ENCODE measurements at regions not wholly inside any gene's neighbourhood (a gene's known extent, or its start where the extent isn't known, plus 50 kb on each side); places are given as distances from the start of the nearest gene placed in this dataset.
A peak's percentile ranks its signal among the peaks of the same experiment; 100 is the strongest.

DNA sequence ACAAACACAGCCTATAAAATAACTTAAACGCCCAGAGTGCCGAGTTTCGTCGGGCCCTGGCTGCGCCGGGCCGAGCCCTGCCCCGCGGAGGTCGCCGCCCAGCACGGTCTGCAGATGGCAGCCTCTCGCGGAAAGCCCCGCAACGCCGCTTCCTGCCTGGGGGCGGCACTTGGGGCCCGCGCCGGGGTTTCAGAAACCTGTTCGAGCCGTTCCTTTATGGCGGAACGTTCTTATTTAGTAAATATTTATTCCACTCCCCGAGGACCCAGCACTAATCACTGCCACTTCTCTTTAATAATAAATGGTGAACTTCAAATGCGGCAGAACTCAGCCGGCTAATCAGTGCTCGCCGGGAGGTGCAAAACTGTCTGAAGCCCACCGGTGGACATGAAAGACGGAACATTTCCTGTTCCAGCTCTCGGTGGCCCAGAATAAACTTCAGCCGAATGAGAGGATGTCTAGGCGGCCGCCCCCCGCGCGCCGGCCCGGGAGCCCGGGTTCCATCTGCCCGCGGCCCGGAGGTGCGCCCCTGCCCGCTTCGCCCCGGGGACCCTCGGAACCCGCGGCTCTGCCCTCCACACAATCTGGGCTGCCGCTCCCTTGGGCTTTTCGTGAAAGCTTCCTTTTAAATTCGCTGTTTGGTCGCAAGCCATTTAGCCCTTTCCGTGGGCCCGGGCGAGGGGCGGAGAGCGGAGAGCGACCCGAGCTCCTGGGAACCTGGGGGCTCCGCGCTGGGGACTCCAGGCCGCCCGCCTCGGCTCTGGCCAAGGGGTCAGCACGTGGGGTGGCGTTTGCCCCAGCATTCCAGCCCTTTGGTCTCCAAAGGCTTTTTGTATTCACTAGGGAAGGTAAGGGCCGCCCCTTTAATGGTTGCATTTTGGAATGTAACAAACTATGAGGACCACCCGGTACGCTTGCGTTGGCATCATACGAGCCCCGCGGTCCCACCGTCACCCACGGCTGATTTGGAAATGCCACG lies 110.8 kb upstream of the ATP11B start:
- CTCF ChIA-PET: interaction anchor here (0.6 to 1.8 kb wide), 3 partner anchors 403 to 1472 kb away, joined by 4 to 6 read pairs (median 4); no protein-coding TSS in a partner anchor
- POLR2A ChIA-PET (ENCODE audit: unreplicated experiment): no interaction called here
- H3F3A ChIP-seq (ENCODE audit: insufficient read depth, low read depth): peaks cover 7% of the 10 kb centered on the region; the same call in 1 of the 2 replicates
- H3K9me2 ChIP-seq (ENCODE audit: insufficient read depth): no peaks in the 10 kb centered on the region; the same call in 1 of the 2 replicates
- no peaks in the 10 kb centered on the region for H4K20me1 ChIP-seq (ENCODE audit: insufficient read depth)
- H3K36me3 ChIP-seq (ENCODE audit: low read depth): no peaks in the 10 kb centered on the region
- TF ChIP-seq EZH2 (IDR thresholded peaks at IDR 0.05; ENCODE audit: low read depth) (no peak), CTCF (conservative IDR thresholded peaks at IDR 0.05) (peak; percentile 46; the same call in 1 of the 2 replicates)
- peak overlapping the region; percentile 94 for H3K4me2 ChIP-seq
- intact Hi-C loops (cut with micrococcal nuclease; ENCODE audit: unreplicated experiment): loop anchor here (1.0 to 10.0 kb wide), 10 partner anchors 64 to 1879 kb away; partner anchors contain the start of gene DNAJC19
- no peak overlapping the region for H3K27ac ChIP-seq
- no peaks in the 10 kb centered on the region for H3K79me2 ChIP-seq (ENCODE audit: low read depth)
- DNase-seq: peak; percentile 52 to 57
- peak overlapping the region; percentile 74 for H3K4me3 ChIP-seq
- peak overlapping the region; percentile 98 for H2AFZ ChIP-seq
- H3K4me1 ChIP-seq (replicated peaks; ENCODE audit: insufficient read depth): peaks cover 17% of the 10 kb centered on the region
- H3K27me3 ChIP-seq (ENCODE audit: insufficient read depth, low read depth): no peaks in the 10 kb centered on the region
- no TSS peak for BruUV-seq (replicated peaks)
- H3K9me3 ChIP-seq (ENCODE audit: insufficient read depth, low read depth): no peaks in the 10 kb centered on the region; the same call in 1 of the 2 replicates

DNA sequence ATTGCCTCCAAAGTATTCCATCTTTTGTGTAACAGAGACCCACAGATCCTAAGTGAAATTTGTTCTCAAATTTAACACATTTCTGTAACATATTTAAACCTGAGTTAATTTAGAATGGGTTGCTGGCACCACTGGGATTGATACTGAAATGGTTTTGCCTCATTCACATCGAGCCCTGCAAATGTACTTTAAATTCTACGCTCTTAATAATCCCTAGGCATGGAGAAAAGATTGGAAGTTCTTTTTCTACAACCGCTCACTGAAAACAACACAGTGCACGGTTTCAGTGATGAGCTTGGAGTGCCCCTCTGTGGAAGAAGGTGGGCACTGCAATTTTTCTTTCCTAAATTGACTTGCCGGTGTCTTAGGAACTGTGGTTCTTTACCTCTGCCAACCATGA lies 109.9 kb upstream of the ATP11B start:
- peak; percentile 72 to 81 for DNase-seq
- POLR2A ChIA-PET (ENCODE audit: unreplicated experiment): no interaction called here
- H3K27me3 ChIP-seq (ENCODE audit: insufficient read depth, low read depth): no peaks in the 10 kb centered on the region
- peak overlapping the region; percentile 74; the same call in 1 of the 2 replicates for H3K4me3 ChIP-seq
- no TSS peak for BruUV-seq (replicated peaks)
- peaks cover 7% of the 10 kb centered on the region; the same call in 1 of the 2 replicates for H3F3A ChIP-seq (ENCODE audit: insufficient read depth, low read depth)
- H3K4me2 ChIP-seq: peak overlapping the region; percentile 94
- H3K9me3 ChIP-seq (ENCODE audit: insufficient read depth, low read depth): no peaks in the 10 kb centered on the region; the same call in 1 of the 2 replicates
- CTCF ChIA-PET: interaction anchor here (0.6 to 1.8 kb wide), 5 partner anchors 402 to 1773 kb away, joined by 3 to 12 read pairs (median 4); no protein-coding TSS in a partner anchor
- TF ChIP-seq CTCF (conservative IDR thresholded peaks at IDR 0.05) (peak; percentile 99), EZH2 (IDR thresholded peaks at IDR 0.05; ENCODE audit: low read depth) (no peak)
- intact Hi-C loops (cut with micrococcal nuclease; ENCODE audit: unreplicated experiment): loop anchor here (1.0 to 10.0 kb wide), 10 partner anchors 65 to 1880 kb away; partner anchors contain the start of gene DNAJC19
- peak overlapping the region; percentile 98 for H2AFZ ChIP-seq
- no peaks in the 10 kb centered on the region for H4K20me1 ChIP-seq (ENCODE audit: insufficient read depth)
- H3K79me2 ChIP-seq (ENCODE audit: low read depth): no peaks in the 10 kb centered on the region
- H3K9me2 ChIP-seq (ENCODE audit: insufficient read depth): no peaks in the 10 kb centered on the region; the same call in 1 of the 2 replicates
- no peaks in the 10 kb centered on the region for H3K36me3 ChIP-seq (ENCODE audit: low read depth)
- H3K27ac ChIP-seq: no peak overlapping the region
- H3K4me1 ChIP-seq (replicated peaks; ENCODE audit: insufficient read depth): peaks cover 17% of the 10 kb centered on the region

DNA sequence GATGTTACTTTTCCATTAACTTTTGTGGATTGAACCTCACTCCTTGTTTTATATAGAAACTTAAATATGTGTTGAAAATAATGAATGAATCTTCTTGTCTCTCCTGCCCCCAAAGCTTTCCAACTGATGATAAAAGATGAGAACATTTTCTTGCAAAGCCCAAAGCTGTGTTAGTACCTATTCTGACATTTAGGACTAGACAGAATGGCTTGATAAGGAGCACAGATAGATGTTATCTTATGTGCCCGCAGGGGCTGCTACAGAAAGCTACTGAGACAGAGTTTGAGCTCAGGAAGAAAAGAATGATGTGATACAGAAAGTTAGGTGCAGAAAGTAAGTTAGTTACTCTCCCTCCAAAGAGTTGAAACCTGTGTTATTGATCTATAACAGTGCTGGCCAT lies 109.4 kb upstream of the ATP11B start:
- intact Hi-C loops (cut with micrococcal nuclease; ENCODE audit: unreplicated experiment): loop anchor here (1.0 to 10.0 kb wide), 10 partner anchors 66 to 1881 kb away; partner anchors contain the start of gene DNAJC19
- H3K27ac ChIP-seq: no peak overlapping the region

More for the DNA sequence above, 109.4 kb upstream of the ATP11B start:
- Histone ChIP-seq H3K27me3 (ENCODE audit: insufficient read depth, low read depth) (no peaks in the 10 kb centered on the region), H3K9me3 (ENCODE audit: insufficient read depth, low read depth) (no peaks in the 10 kb centered on the region; the same call in 1 of the 2 replicates), H3K79me2 (ENCODE audit: low read depth) (no peaks in the 10 kb centered on the region), H3K4me2 (peak overlapping the region; percentile 94), H3K36me3 (ENCODE audit: low read depth) (no peaks in the 10 kb centered on the region), H2AFZ (peak overlapping the region; percentile 3; the same call in 1 of the 2 replicates), H3K4me1 (replicated peaks; ENCODE audit: insufficient read depth) (peaks cover 17% of the 10 kb centered on the region), H3F3A (ENCODE audit: insufficient read depth, low read depth) (peaks cover 7% of the 10 kb centered on the region; the same call in 1 of the 2 replicates), H3K4me3 (no peak overlapping the region), H4K20me1 (ENCODE audit: insufficient read depth) (no peaks in the 10 kb centered on the region), H3K9me2 (ENCODE audit: insufficient read depth) (no peaks in the 10 kb centered on the region; the same call in 1 of the 2 replicates)
- BruUV-seq (replicated peaks): no TSS peak
- ChIA-PET CTCF (interaction anchor here (0.6 to 1.8 kb wide), 5 partner anchors 197 to 1773 kb away, joined by 3 to 12 read pairs (median 4); no protein-coding TSS in a partner anchor), POLR2A (ENCODE audit: unreplicated experiment) (no interaction called here)
- TF ChIP-seq EZH2 (IDR thresholded peaks at IDR 0.05; ENCODE audit: low read depth) (no peak), CTCF (conservative IDR thresholded peaks at IDR 0.05) (peak; percentile 30; the same call in 1 of the 2 replicates)
- DNase-seq: peak in 1 of 2 experiments; percentile 44

Measured in PC-9 (cell line).